GM12878 (cell line): ENCODE measurements at regions not wholly inside any gene's neighbourhood (a gene's known extent, or its start where the extent isn't known, plus 50 kb on each side); places are given as distances from the start of the nearest gene placed in this dataset.

Source experiments
- CBX5 ChIP-seq: sonication (generic); IDR thresholded peaks from 2 replicates; pipeline ENCODE4 v1.6.1; 2016; ENCODE audit warnings: low read depth, moderate library complexity, mild to moderate bottlenecking, inconsistent platforms
- CREM ChIP-seq: IDR thresholded peaks from 2 replicates; pipeline ENCODE4 v1.6.1; 2014; ENCODE audit warnings: antibody characterized with exemption, low read depth
- E2F4 ChIP-seq: IDR thresholded peaks from 2 replicates; pipeline ENCODE4 v1.6.1; 2012; ENCODE audit warnings: low read depth, low read length, improper control_type of control experiment
- KLF5 ChIP-seq: fragments of 450-650 bp; IDR thresholded peaks from 2 replicates; pipeline ENCODE4 v1.6.1; 2014; ENCODE audit warnings: mild to moderate bottlenecking; ENCODE audit not compliant: partially characterized antibody
- REST ChIP-seq: IDR thresholded peaks from 2 replicates; pipeline ENCODE4 v1.6.1; 2012; ENCODE audit warnings: mild to moderate bottlenecking, low read depth, low read length
- STAT1 ChIP-seq: fragments of 450-650 bp; conservative IDR thresholded peaks from 2 replicates; pipeline ENCODE4 v1.6.1; 2014; ENCODE audit warnings: antibody characterized with exemption, mild to moderate bottlenecking
- TCF12 ChIP-seq: IDR thresholded peaks from 2 replicates; pipeline ENCODE4 v1.6.1; 2011; ENCODE audit warnings: low read depth, mild to moderate bottlenecking, low read length
- ZBTB11 ChIP-seq: fragments of 450-650 bp; formaldehyde crosslinking; IDR thresholded peaks from 2 replicates; pipeline ENCODE4 v1.5.0; 2022; ENCODE audit warnings: mild to moderate bottlenecking, missing genetic modification characterization
- ZNF622 ChIP-seq: fragments of 450-650 bp; IDR thresholded peaks from 2 replicates; pipeline ENCODE4 v1.6.1; 2017; ENCODE audit warnings: mild to moderate bottlenecking, inconsistent platforms
- TF ChIP-seq, protein P1 (sequence below): fragments of 450-650 bp; IDR thresholded peaks from 2 replicates; pipeline ENCODE4 v1.6.1; 2017; ENCODE audit warnings: mild to moderate bottlenecking
- TF ChIP-seq, protein P2 (sequence below): fragments of 450-650 bp; IDR thresholded peaks from 2 replicates; pipeline ENCODE4 v1.6.1; 2017; ENCODE audit warnings: borderline replicate concordance
- TF ChIP-seq, protein P3 (sequence below): IDR thresholded peaks from 2 replicates; pipeline ENCODE4 v1.6.1; 2011; ENCODE audit warnings: borderline replicate concordance, low read depth, mild to moderate bottlenecking, moderate library complexity, mixed read lengths, low read length; ENCODE audit not compliant: insufficient read depth; ENCODE audit errors: extremely low read length
- TF ChIP-seq, protein P4 (sequence below): fragments of 450-650 bp; IDR thresholded peaks from 2 replicates; pipeline ENCODE4 v1.6.1; 2017; ENCODE audit warnings: mild to moderate bottlenecking, low read depth, inconsistent platforms; ENCODE audit not compliant: poor library complexity, severe bottlenecking

DNA sequence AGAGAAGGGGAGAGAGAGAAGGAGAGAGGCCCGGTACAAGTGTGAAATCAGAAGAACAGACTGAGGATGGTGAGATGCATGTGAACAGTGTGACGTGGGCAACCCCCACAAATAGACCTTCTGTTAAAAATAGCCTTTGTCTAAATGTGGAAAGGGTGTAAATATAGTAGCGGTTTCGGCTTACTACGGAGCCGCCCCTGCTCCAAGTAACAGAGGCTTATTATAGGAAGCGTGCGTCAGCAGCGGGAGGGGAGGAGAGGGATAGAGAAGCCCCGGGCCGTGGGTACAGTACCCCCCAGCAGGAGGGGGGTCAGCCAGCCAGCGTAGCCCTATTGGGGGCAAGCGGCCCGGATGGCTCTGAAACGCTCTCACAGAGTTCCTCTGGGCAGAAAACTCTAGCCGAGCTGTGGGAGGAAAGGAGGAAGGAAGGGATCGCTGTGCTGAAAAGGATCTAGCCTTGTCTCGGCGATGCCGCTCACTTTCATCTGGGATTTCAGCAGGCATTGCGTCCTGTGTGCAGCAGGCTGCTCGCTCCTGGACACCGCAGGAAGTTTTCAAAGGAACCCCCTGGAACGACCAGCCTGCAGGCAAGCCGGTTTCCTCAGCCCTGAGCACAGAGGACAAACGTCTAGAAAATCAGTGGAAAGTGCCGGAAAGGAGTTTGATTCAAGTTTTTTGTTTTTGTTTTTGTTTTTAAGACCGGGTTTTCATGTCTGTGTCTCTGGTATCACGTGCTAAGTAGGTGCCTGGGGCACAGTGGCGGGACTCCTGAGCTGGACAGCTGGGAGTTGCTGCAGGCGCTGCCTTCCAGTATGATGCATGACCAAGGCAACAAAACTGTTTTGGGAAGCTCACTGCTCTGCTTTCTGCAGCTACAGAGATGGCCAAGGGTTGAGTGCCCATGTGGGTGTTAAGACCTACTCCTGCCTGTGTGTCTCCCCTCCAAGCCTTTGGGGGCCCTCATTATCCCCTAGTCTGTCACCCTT, 146.6 kb downstream of the SEC61B start (continued):
- TF ChIP-seq E2F4: no peak
- TF ChIP-seq STAT1: no peak
- TF ChIP-seq ZBTB11 (CRISPR knock-in tag): no peak
- peak; percentile 90 for TF ChIP-seq CREM
- TF ChIP-seq, protein P1, sequence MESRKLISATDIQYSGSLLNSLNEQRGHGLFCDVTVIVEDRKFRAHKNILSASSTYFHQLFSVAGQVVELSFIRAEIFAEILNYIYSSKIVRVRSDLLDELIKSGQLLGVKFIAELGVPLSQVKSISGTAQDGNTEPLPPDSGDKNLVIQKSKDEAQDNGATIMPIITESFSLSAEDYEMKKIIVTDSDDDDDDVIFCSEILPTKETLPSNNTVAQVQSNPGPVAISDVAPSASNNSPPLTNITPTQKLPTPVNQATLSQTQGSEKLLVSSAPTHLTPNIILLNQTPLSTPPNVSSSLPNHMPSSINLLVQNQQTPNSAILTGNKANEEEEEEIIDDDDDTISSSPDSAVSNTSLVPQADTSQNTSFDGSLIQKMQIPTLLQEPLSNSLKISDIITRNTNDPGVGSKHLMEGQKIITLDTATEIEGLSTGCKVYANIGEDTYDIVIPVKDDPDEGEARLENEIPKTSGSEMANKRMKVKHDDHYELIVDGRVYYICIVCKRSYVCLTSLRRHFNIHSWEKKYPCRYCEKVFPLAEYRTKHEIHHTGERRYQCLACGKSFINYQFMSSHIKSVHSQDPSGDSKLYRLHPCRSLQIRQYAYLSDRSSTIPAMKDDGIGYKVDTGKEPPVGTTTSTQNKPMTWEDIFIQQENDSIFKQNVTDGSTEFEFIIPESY: no peak
- no peak for TF ChIP-seq ZNF622
- TF ChIP-seq, protein P2, sequence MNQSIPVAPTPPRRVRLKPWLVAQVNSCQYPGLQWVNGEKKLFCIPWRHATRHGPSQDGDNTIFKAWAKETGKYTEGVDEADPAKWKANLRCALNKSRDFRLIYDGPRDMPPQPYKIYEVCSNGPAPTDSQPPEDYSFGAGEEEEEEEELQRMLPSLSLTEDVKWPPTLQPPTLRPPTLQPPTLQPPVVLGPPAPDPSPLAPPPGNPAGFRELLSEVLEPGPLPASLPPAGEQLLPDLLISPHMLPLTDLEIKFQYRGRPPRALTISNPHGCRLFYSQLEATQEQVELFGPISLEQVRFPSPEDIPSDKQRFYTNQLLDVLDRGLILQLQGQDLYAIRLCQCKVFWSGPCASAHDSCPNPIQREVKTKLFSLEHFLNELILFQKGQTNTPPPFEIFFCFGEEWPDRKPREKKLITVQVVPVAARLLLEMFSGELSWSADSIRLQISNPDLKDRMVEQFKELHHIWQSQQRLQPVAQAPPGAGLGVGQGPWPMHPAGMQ: no peak
- TF ChIP-seq, protein P3, sequence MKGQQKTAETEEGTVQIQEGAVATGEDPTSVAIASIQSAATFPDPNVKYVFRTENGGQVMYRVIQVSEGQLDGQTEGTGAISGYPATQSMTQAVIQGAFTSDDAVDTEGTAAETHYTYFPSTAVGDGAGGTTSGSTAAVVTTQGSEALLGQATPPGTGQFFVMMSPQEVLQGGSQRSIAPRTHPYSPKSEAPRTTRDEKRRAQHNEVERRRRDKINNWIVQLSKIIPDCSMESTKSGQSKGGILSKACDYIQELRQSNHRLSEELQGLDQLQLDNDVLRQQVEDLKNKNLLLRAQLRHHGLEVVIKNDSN: no peak
- TF ChIP-seq TCF12: no peak
- no peak for TF ChIP-seq KLF5
- TF ChIP-seq CBX5: no peak
- TF ChIP-seq, protein P4, sequence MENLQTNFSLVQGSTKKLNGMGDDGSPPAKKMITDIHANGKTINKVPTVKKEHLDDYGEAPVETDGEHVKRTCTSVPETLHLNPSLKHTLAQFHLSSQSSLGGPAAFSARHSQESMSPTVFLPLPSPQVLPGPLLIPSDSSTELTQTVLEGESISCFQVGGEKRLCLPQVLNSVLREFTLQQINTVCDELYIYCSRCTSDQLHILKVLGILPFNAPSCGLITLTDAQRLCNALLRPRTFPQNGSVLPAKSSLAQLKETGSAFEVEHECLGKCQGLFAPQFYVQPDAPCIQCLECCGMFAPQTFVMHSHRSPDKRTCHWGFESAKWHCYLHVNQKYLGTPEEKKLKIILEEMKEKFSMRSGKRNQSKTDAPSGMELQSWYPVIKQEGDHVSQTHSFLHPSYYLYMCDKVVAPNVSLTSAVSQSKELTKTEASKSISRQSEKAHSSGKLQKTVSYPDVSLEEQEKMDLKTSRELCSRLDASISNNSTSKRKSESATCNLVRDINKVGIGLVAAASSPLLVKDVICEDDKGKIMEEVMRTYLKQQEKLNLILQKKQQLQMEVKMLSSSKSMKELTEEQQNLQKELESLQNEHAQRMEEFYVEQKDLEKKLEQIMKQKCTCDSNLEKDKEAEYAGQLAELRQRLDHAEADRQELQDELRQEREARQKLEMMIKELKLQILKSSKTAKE: peak; percentile 66
- TF ChIP-seq REST: no peak
